ENCODE measurements at regions not wholly inside any gene's neighbourhood (a gene's known extent, or its start where the extent isn't known, plus 50 kb on each side); places are given as distances from the start of the nearest gene placed in this dataset.

DNA sequence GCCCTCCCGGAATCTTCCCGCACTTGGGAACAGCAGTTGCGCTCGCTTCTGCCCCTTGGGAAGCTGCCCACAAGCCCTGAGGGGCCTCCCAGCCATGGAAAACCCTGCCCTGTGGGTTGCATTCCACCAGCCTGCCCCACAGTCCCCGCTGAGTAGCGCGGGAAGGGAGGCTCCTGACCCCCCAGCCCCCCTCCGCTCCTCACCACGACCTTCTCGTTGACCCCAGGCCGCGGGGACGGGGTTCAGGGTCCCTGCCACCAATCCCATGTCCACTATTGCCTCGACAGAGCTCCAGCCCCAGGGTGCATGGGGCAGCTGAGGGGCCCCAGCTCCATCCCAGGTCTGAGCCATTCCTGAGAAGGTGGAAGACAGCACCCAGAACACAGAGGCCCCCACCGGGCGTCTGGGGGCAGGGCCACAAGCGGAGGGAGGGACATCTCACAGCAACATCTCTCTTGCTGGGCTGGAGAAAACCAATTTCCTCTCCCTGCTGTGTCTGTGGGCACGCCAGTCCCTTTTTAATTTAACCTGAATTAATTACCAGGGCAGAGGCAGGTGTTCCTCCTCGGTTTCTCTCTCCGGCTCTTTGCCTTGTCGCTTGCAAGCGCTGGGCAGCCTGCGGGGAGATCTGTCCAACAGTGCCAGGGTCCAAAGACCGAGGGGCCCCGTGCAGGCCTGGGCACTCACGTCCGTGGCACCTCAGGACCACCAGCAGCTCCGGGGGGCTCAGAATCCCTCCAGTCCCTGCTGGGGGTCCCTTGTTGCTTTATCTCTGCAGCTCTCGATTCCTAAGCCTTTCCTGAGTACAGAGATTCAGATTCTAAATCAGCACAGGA is 57.9 kb downstream of the FOXL3 start:
- Histone ChIP-seq H3K36me3 (ENCODE audit: control insufficient read depth in 3 of 3, insufficient read depth in 3 of 3, low read length in 3 of 3) (no peaks in the 10 kb centered on the region), H3K27me3 (ENCODE audit: control insufficient read depth in 3 of 3, insufficient read depth in 3 of 3, low read length in 3 of 3) (peaks cover 0 to 14% (median 12%) of the 10 kb centered on the region in 3 donors), H3K4me3 (ENCODE audit: low read length in 3 of 3) (no peak overlapping the region), H3K9me3 (ENCODE audit: control insufficient read depth in 3 of 3, low read length in 3 of 3) (no peaks in the 10 kb centered on the region), H3K4me1 (ENCODE audit: control insufficient read depth in 3 of 3, insufficient read depth in 3 of 3, low read length in 3 of 3) (no peaks in the 10 kb centered on the region), H3K9ac (ENCODE audit: low read depth in 1 of 3, low read length in 3 of 3) (no peak overlapping the region), H3K27ac (ENCODE audit: low read depth, low read length) (no peak overlapping the region)

DNA sequence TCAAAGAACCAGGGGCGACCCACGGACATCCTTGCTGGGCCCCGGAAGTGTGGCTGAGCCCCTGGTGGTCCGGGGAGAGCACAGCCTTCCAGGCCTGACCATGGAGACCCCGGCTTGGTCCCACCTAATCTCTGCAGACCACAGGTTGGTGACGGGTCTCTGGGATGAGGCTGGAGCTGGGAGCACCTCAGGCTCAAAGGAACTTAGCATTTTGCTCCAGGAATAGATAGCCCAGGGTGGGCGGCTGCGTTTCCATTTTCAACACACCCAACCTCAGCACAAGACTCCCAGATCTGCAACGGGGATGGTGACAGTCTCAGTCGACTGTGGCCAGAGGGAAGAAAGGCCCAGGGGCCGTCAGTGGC is 58.5 kb downstream of the FOXL3 start:
- H3K9me3 ChIP-seq (ENCODE audit: control insufficient read depth in 3 of 3, low read length in 3 of 3): no peaks in the 10 kb centered on the region
- H3K27ac ChIP-seq (ENCODE audit: low read depth, low read length): no peak overlapping the region
- no peaks in the 10 kb centered on the region for H3K36me3 ChIP-seq (ENCODE audit: control insufficient read depth in 3 of 3, insufficient read depth in 3 of 3, low read length in 3 of 3)
- H3K4me1 ChIP-seq (ENCODE audit: control insufficient read depth in 3 of 3, insufficient read depth in 3 of 3, low read length in 3 of 3): peaks cover 0 to 3% (median 1%) of the 10 kb centered on the region in 3 donors
- H3K9ac ChIP-seq (ENCODE audit: low read depth in 1 of 3, low read length in 3 of 3): no peak overlapping the region
- H3K27me3 ChIP-seq (ENCODE audit: control insufficient read depth in 3 of 3, insufficient read depth in 3 of 3, low read length in 3 of 3): peaks cover 0 to 14% (median 12%) of the 10 kb centered on the region in 3 donors
- H3K4me3 ChIP-seq (ENCODE audit: low read length in 3 of 3): no peak overlapping the region

DNA sequence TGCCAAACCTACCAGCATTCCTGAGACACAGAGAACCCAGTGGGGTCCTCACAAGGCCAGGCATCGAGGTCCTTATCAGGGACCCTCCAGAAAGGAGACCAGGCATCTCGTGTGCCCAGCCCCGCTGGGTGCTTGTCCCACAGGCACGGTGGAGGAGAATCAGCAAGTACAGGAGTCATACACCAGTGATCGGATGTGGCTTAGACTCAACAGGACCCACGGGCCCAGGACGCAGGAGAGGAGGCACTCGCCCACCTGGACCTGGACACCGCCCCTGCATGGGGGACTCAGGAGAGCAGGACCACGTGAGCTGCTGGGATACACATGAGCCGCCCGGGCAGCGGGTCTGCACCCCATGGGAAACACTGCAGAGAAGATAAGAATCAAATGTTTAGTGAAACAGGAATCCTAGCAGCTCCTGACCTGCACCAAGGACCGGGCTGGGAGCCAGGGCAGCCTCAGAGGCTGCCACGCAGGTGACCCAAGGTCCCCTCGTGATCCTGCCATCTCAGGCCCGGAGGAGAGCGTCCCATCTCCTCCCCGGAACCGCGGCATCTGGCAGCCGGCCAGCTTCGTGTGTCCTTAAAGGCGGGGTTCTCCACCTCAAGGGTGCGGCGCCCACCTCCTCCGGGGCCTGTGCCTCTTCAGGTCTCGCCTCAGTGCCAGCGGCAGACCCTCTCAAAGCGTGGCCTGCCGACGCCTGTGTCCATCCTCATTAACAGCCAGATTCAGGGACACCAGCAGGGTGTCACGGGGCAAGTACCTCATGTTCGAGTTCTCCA is 59.2 kb downstream of the FOXL3 start:
- Histone ChIP-seq H3K36me3 (ENCODE audit: control insufficient read depth in 3 of 3, insufficient read depth in 3 of 3, low read length in 3 of 3) (no peaks in the 10 kb centered on the region), H3K4me1 (ENCODE audit: control insufficient read depth in 3 of 3, insufficient read depth in 3 of 3, low read length in 3 of 3) (peaks cover 0 to 10% (median 6%) of the 10 kb centered on the region in 3 donors), H3K27me3 (ENCODE audit: control insufficient read depth in 3 of 3, insufficient read depth in 3 of 3, low read length in 3 of 3) (peaks cover 2 to 17% (median 14%) of the 10 kb centered on the region in 3 donors), H3K9me3 (ENCODE audit: control insufficient read depth in 3 of 3, low read length in 3 of 3) (no peaks in the 10 kb centered on the region), H3K27ac (ENCODE audit: low read depth, low read length) (no peak overlapping the region), H3K4me3 (ENCODE audit: low read length in 3 of 3) (no peak overlapping the region), H3K9ac (ENCODE audit: low read depth in 1 of 3, low read length in 3 of 3) (no peak overlapping the region)

DNA sequence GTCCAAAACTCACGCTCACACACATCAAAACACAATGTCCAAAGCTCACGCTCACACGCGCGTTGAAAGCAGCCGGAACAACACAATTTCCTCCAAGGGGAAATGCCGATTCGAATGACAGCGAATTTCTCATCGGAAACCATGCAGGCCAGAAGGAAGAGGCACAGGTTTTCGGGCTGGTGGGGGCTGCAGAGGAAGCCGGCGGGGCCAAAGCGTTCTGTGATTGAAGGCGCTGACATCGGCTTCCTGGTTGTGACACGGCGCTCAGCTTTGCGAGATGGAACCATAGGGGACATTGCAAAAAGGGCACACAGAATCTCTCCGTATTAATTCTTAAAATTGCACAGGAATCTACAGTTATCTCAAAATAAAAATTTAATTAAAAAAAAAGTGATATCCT is 61.3 kb downstream of the FOXL3 start:
- Histone ChIP-seq H3K4me1 (ENCODE audit: control insufficient read depth in 3 of 3, insufficient read depth in 3 of 3, low read length in 3 of 3) (peaks cover 0 to 12% (median 6%) of the 10 kb centered on the region in 3 donors), H3K27me3 (ENCODE audit: control insufficient read depth in 3 of 3, insufficient read depth in 3 of 3, low read length in 3 of 3) (peaks cover 4 to 25% (median 24%) of the 10 kb centered on the region in 3 donors), H3K9me3 (ENCODE audit: control insufficient read depth in 3 of 3, low read length in 3 of 3) (no peaks in the 10 kb centered on the region), H3K36me3 (ENCODE audit: control insufficient read depth in 3 of 3, insufficient read depth in 3 of 3, low read length in 3 of 3) (no peaks in the 10 kb centered on the region), H3K27ac (ENCODE audit: low read depth, low read length) (no peak overlapping the region), H3K4me3 (ENCODE audit: low read length in 3 of 3) (no peak overlapping the region), H3K9ac (ENCODE audit: low read depth in 1 of 3, low read length in 3 of 3) (no peak overlapping the region)

DNA sequence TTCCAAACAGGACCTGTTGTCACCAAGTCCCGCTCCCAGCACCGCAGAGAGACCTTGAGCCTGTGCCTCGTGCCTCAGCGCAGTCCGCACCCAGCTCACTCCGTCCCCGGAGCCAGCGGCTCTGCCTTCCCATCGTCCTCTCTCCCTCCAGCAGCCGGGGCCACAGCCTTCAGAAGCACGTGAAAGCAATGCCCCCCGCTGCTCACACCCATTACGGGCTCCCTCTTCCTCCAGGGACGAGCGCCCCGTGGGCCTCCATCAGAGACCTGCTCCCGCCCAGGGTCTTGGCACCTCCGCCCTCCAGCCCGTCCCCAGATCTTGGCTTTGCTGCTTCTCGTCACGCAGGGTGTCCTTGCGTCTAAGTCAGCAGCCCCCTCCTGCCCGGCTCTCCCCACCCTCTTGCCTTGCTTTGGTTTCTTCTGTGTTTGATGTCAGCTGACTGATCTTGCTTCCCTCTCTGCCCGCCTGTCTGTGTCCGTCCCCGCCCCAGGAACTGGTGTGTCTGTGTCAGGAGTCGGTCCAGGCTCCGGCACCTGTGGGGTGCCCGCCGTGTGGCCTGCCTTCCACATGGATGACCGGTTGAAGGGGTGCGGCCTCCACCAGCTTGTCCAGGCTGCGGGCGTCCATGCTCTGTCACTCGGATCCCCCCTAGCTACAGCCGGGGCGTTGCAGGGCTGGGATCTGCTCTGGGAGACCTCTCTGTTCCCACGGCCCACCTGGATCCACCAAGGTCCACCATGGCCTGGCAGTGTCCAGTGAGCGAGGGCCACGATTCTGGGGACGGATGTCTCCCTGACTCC is 61.9 kb downstream of the FOXL3 start:
- H3K4me3 ChIP-seq (ENCODE audit: low read length in 3 of 3): no peak overlapping the region
- H3K27ac ChIP-seq (ENCODE audit: low read depth, low read length): no peak overlapping the region
- no peaks in the 10 kb centered on the region for H3K9me3 ChIP-seq (ENCODE audit: control insufficient read depth in 3 of 3, low read length in 3 of 3)
- H3K4me1 ChIP-seq (ENCODE audit: control insufficient read depth in 3 of 3, insufficient read depth in 3 of 3, low read length in 3 of 3): peaks cover 0 to 12% (median 6%) of the 10 kb centered on the region in 3 donors
- no peak overlapping the region for H3K9ac ChIP-seq (ENCODE audit: low read depth in 1 of 3, low read length in 3 of 3)
- peaks cover 4 to 30% (median 27%) of the 10 kb centered on the region in 3 donors for H3K27me3 ChIP-seq (ENCODE audit: control insufficient read depth in 3 of 3, insufficient read depth in 3 of 3, low read length in 3 of 3)
- no peaks in the 10 kb centered on the region for H3K36me3 ChIP-seq (ENCODE audit: control insufficient read depth in 3 of 3, insufficient read depth in 3 of 3, low read length in 3 of 3)

DNA sequence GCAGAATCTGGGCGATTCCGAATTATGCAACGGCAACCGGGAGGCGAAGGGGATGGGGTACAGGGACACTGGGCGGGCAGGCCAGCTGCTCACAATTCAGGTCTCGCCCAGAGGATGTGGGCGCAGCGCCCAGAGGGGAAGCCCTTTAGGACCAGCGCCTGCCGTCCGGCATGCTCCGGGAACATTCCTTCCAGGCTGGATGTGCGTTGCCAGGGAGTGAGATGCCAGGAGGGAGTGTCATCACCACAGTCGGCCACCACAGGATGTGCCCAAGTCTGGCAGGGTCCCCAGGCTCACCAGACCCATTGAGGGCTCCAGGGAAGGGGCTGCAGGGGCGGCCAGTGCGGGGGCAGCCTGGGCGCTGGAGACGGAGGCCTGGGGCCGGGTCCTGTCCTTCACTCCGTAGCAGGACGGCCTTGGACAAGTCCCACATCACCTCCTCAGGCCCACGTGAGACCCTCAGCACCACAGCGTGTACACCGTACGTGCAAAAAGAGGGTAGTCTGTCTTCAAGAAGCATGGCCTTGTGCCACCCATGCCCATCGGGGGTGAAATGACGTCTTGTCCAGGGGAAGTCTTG is 63.9 kb downstream of the FOXL3 start:
- H3K27me3 ChIP-seq (ENCODE audit: control insufficient read depth in 3 of 3, insufficient read depth in 3 of 3, low read length in 3 of 3): peaks cover 13 to 40% (median 40%) of the 10 kb centered on the region in 3 donors
- no peaks in the 10 kb centered on the region for H3K36me3 ChIP-seq (ENCODE audit: control insufficient read depth in 3 of 3, insufficient read depth in 3 of 3, low read length in 3 of 3)
- H3K4me1 ChIP-seq (ENCODE audit: control insufficient read depth in 3 of 3, insufficient read depth in 3 of 3, low read length in 3 of 3): peaks cover 0 to 12% (median 6%) of the 10 kb centered on the region in 3 donors
- H3K4me3 ChIP-seq (ENCODE audit: low read length in 3 of 3): no peak overlapping the region
- no peak overlapping the region for H3K27ac ChIP-seq (ENCODE audit: low read depth, low read length)
- H3K9ac ChIP-seq (ENCODE audit: low read depth in 1 of 3, low read length in 3 of 3): no peak overlapping the region
- peaks cover 0 to 3% (median 3%) of the 10 kb centered on the region in 3 donors for H3K9me3 ChIP-seq (ENCODE audit: control insufficient read depth in 3 of 3, low read length in 3 of 3)

DNA sequence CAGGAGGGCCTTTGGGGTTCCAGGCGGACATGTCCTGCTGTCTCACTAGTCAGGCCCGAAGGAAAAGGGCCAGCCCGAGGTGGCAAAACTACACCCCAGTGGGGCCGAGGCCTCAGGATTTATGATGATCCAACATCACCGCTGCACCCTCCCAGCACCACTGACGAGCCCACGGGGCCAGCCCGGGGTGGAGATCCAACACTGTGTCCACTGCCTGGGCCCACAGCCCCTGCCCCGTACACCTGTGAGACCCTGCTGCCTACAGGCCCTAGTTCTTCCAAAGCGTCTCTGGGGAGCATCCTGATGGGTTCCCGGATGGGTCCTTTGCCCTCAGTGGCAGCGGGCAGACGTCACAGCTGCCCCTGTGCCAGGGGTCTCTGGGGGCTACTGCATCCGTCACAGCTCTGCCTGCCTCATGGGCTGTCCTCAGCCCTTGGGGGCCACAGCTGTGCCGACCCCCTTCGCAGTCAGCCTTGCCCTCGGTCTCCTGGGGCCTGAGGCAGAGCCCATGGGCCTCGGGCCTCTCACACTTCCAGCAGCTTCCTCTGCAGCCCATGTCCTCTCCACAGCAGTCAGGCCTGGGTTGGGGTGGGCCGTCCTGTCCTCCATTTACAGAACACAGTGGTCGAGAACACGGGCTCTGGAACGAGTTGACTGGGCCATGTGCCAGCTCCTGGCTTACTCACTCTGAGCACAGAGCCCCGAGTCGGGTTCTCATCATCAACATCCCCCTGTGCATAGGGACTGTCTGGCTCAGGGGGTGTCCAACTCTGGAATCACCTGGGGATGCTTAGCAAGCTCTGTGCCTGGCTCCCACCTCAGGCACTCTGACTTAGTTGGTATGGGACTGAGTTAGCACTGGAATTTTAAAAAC is 64.9 kb downstream of the FOXL3 start:
- Histone ChIP-seq H3K9ac (ENCODE audit: low read depth in 1 of 3, low read length in 3 of 3) (no peak overlapping the region), H3K36me3 (ENCODE audit: control insufficient read depth in 3 of 3, insufficient read depth in 3 of 3, low read length in 3 of 3) (no peaks in the 10 kb centered on the region), H3K27me3 (ENCODE audit: control insufficient read depth in 3 of 3, insufficient read depth in 3 of 3, low read length in 3 of 3) (peaks cover 19 to 49% (median 49%) of the 10 kb centered on the region in 3 donors), H3K9me3 (ENCODE audit: control insufficient read depth in 3 of 3, low read length in 3 of 3) (peaks cover 0 to 3% (median 3%) of the 10 kb centered on the region in 3 donors), H3K27ac (ENCODE audit: low read depth, low read length) (no peak overlapping the region), H3K4me1 (ENCODE audit: control insufficient read depth in 3 of 3, insufficient read depth in 3 of 3, low read length in 3 of 3) (peaks cover 0 to 12% (median 6%) of the 10 kb centered on the region in 3 donors), H3K4me3 (ENCODE audit: low read length in 3 of 3) (no peak overlapping the region)

DNA sequence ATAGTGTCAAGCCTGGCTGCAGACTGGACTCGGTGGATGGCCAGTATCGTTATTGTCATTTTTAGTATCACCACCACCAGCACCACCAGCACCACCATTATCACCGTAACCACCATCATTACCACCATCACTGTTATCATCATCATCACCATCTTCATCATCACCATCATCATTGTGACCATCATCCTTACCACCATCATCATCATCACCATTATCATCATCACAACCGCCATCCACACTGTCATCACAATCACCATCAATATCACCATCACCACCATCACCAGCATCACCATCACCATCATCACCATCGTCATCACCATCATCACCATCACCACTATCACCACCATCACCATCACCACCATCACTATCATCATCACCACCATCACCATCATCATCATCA is 65.6 kb downstream of the FOXL3 start:
- H3K27me3 ChIP-seq (ENCODE audit: control insufficient read depth in 3 of 3, insufficient read depth in 3 of 3, low read length in 3 of 3): peaks cover 26 to 56% (median 56%) of the 10 kb centered on the region in 3 donors
- H3K4me1 ChIP-seq (ENCODE audit: control insufficient read depth in 3 of 3, insufficient read depth in 3 of 3, low read length in 3 of 3): peaks cover 0 to 12% (median 6%) of the 10 kb centered on the region in 3 donors
- H3K36me3 ChIP-seq (ENCODE audit: control insufficient read depth in 3 of 3, insufficient read depth in 3 of 3, low read length in 3 of 3): no peaks in the 10 kb centered on the region
- H3K9ac ChIP-seq (ENCODE audit: low read depth in 1 of 3, low read length in 3 of 3): no peak overlapping the region
- H3K4me3 ChIP-seq (ENCODE audit: low read length in 3 of 3): no peak overlapping the region
- H3K27ac ChIP-seq (ENCODE audit: low read depth, low read length): no peak overlapping the region
- H3K9me3 ChIP-seq (ENCODE audit: control insufficient read depth in 3 of 3, low read length in 3 of 3): peaks cover 0 to 3% (median 3%) of the 10 kb centered on the region in 3 donors

DNA sequence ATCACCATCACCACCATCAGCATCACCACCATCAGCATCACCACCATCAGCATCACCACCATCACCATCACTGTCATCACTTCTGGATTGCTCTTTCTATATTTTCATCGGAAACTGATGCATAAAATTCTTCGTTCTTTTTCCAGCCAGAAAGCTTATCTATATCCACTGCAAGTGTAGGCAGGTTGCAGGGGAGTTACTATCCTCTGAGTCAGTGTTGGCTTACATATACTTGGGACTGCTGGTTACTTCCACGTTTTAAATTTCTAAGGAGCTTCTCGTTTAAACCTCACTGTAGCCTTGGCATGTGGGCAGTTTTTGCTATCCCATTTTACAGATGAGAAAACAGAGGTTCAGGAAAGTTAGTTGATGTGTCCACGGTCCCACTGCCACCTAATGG is 66.1 kb downstream of the FOXL3 start:
- H3K9ac ChIP-seq (ENCODE audit: low read depth in 1 of 3, low read length in 3 of 3): no peak overlapping the region
- H3K27ac ChIP-seq (ENCODE audit: low read depth, low read length): no peak overlapping the region
- peaks cover 28 to 61% (median 58%) of the 10 kb centered on the region in 3 donors for H3K27me3 ChIP-seq (ENCODE audit: control insufficient read depth in 3 of 3, insufficient read depth in 3 of 3, low read length in 3 of 3)
- no peaks in the 10 kb centered on the region for H3K36me3 ChIP-seq (ENCODE audit: control insufficient read depth in 3 of 3, insufficient read depth in 3 of 3, low read length in 3 of 3)
- H3K9me3 ChIP-seq (ENCODE audit: control insufficient read depth in 3 of 3, low read length in 3 of 3): peaks cover 0 to 3% (median 3%) of the 10 kb centered on the region in 3 donors
- H3K4me3 ChIP-seq (ENCODE audit: low read length in 3 of 3): no peak overlapping the region
- peaks cover 0 to 12% (median 6%) of the 10 kb centered on the region in 3 donors for H3K4me1 ChIP-seq (ENCODE audit: control insufficient read depth in 3 of 3, insufficient read depth in 3 of 3, low read length in 3 of 3)

Measured in skeletal muscle tissue (tissue), 3 donors.